SK-N-SH (cell line): ENCODE measurements at regions not wholly inside any gene's neighbourhood (a gene's known extent, or its start where the extent isn't known, plus 50 kb on each side); places are given as distances from the start of the nearest gene placed in this dataset.

Experiments
- POLR2AphosphoS5 ChIP-seq: IDR thresholded peaks from 2 replicates; pipeline ENCODE4 v1.6.1; 2012; ENCODE audit warnings: low read depth, low read length
- RAD21 ChIP-seq: IDR thresholded peaks from 2 replicates; pipeline ENCODE4 v1.6.1; 2012; ENCODE audit warnings: mild to moderate bottlenecking, low read length
- TF ChIP-seq, protein P1 (sequence below): fragments of 200-600 bp; sonication (generic); IDR thresholded peaks from 2 replicates; pipeline ENCODE4 v1.6.1; 2017; ENCODE audit warnings: antibody characterized with exemption, mild to moderate bottlenecking, moderate library complexity

DNA sequence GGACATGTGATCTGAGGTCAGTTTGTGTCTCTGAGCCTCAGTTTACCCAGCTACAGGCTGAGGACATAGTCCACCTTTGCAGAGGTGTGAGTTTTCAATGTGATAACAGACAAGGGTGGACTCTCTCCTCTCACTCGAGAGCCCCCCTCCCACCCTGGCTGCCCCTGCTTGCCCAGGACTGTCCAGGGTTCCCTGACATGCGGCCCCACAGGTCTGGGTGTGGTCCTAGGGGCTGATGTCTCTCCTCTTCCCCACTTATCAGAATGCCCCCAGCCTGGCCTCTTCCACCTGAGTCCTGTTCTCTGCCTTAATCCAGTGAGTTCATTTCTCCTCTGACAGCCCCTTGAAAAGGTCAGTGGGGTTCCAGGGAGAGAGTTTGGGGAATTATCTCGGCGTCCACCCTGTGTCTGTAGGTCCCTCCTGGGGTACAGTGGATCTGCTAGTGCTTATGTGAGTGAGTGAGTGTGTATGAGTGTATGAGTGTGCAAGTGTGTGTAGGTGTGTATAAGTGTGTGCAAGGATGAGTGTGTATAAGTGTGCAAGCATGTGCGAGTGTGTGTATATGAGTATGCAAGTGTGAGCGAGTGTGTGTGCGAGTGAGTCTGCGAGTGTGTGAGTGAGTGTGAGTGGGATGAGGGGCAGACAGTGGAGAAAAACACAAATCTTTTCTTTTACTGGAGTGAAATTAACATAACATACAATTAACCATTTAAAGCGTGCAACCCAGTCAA lies 175.0 kb downstream of the IRF8 start:
- TF ChIP-seq, protein P1, sequence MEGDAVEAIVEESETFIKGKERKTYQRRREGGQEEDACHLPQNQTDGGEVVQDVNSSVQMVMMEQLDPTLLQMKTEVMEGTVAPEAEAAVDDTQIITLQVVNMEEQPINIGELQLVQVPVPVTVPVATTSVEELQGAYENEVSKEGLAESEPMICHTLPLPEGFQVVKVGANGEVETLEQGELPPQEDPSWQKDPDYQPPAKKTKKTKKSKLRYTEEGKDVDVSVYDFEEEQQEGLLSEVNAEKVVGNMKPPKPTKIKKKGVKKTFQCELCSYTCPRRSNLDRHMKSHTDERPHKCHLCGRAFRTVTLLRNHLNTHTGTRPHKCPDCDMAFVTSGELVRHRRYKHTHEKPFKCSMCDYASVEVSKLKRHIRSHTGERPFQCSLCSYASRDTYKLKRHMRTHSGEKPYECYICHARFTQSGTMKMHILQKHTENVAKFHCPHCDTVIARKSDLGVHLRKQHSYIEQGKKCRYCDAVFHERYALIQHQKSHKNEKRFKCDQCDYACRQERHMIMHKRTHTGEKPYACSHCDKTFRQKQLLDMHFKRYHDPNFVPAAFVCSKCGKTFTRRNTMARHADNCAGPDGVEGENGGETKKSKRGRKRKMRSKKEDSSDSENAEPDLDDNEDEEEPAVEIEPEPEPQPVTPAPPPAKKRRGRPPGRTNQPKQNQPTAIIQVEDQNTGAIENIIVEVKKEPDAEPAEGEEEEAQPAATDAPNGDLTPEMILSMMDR, result no peak
- TF ChIP-seq POLR2AphosphoS5 (no peak), RAD21 (no peak)
